Stimulated activated CD4-positive, alpha-beta T cell treated with anti-CD3 and anti-CD28 coated beads, Interleukin-2, amount 100 ng/mL, for 48 hours (primary cell): ENCODE measurements at regions not wholly inside any gene's neighbourhood (a gene's known extent, or its start where the extent isn't known, plus 50 kb on each side); places are given as distances from the start of the nearest gene placed in this dataset.

ENCODE experiments used
- DNase-seq, 2 donors: peaks; one replicate each; pipeline ENCODE4 v3.0.0-alpha.2; 2020

DNA sequence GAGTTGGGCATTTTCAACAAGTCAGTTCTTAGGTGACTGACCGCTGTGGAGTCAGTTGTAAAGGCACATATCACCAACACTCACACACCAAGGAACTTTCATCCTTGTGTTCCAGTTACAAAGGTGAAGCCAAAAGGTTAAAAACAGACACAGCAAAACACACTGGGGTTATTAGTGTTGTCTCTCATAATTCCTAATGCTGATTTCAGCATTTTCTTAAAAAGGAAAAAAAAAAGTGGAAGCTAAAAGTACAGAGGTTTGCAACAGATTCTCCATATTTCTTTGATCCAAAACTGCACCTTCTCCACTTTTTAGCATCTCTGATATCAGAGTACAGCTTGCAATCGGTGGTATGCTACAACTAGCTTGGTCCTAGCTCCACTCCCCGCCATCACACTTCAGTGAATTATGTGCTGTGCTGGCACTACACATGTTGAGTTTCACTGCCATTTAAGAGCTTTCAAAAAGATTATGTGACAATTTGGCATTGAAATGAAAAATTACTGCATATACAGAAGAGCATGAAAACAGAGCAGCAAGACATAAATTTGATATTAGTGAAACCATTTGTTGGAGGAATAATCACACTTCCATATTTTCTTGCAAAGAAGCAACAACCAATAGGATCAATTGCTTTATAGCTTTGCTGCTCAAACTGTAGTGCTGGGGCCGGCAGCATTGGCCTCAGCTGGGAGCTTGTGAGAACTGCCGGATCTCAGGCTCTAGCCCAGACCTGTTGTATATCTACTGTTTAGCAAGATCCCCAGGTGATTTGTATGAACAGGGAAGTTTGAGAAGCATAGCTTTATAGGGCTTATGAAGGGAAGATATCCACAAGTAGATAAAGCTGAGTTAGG is 62.3 kb upstream of the DAPL1 start:
- DNase-seq: no peak

DNA sequence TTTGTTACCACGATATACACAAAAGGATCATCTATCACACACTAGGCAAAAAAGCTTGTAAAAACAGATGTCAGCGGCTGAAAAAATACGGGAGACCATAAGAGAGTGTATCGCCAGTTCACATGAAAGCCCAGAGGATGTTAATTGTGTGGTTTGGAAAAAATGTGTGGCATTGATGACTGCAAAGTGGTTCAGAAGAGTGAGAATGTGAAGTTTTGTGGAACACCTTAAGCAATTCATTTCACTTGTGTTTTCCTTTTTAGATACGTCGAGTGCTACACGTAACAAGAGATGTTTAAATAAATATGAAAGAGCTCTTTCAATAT is 61.7 kb upstream of the DAPL1 start:
- DNase-seq: no peak

DNA sequence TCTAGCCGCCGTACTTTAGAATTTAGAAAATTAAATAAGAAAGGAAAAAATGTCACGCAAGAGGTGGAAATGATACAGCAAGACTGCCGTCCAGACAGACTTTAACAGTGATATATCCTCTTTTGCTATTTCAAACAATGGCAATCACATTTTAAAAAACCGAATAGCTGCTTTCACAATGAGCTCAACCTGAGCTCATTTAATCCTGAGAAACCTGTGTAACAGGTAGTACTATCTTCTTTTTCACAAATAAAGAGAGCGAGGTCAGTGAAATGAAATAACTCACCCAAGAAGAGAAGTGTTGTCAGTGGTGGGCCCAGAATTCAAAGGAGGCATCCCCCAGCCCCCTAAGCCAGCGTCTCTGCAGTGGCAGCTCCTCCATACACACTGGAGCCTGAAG is 60.7 kb upstream of the DAPL1 start:
- no peak for DNase-seq

DNA sequence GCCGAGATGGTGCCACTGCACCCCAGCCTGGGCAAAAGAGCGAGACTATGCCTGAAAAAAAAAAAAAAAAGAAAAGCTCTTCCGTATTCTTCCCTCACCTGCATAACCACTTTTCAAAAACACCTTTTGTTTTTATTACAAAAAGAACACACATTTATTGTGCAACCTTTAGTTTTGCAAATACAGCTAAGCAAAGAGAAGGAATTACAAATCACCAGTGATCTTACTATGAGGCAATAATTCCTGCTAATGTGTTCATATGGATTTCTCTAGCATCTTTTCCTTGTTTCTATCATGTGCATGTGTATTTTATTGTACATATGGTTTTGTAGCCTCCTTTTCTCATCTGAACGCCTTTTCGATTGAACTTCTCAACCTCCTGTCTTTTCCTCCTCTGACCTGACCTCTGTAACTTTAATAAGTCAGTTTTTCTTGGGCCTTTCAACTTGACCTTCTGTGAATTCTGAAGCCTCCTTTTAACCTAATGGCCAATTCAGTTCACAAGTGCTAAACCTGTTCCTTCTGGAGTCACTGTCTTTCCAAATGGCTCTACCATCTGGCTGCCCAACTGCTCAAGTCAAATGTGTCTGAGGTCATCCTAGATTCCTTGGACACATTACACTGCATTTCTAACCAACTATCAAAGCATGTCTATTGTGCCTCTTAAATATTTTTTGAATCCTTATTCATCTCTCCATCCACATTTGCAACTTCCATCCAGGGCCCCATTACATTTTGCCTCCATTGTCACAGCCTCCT is 59.1 kb upstream of the DAPL1 start:
- no peak for DNase-seq

DNA sequence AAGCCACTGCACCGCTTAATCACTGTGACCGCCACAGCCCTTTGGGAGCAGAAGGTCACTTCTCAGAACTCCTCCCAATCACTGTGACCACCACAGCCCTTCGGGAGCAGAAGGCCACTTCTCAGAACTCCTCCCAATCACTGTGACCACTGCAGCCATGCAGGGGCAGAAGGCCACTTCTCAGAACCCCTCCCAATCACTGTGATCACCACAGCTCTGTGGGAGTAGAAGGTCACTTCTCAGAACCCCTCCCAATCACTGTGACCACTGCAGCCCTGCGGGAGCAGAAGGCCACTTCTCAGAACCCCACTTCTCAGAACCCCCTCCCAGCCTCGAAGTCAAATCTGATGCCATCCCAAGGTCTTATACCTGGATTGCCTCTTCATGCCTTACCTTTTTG is 56.8 kb upstream of the DAPL1 start:
- DNase-seq: no peak

DNA sequence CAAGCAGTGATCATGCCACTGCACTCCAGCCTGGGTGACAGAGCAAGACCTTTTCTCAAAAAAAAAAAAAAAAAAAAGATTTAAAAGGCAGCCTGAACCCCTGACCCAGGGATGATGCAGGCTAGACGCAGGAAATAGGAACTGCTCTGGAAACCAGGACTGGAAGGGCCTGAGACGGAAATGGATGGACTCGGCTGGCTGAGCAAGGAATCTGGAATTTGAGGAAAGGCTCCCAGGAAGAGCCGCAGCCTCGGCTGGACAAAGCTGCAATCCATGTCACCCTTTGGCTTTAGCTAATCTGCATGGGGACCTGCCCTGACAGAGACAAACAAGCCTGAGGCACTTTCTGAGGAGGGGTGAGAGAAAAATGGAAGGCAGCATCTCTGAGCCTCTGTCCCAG is 55.0 kb upstream of the DAPL1 start:
- no peak for DNase-seq

DNA sequence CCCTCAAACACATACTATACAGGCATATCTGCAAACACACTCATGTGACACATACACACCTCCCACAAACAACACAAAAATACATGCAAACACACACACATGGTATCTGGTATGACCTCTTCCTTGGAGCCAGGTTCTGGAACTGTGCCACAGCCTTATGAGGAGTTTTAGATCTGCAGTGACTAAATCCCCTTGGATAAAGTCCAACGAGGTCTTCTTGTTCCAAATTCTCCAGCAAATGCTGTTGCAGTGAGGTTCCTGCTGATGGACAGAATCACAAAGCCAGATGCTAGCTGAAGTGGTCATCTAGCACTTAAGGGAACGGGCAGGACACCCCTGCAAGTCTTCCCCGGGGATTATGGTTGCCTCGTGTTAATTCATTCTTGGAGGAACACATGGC is 54.5 kb upstream of the DAPL1 start:
- DNase-seq: no peak

DNA sequence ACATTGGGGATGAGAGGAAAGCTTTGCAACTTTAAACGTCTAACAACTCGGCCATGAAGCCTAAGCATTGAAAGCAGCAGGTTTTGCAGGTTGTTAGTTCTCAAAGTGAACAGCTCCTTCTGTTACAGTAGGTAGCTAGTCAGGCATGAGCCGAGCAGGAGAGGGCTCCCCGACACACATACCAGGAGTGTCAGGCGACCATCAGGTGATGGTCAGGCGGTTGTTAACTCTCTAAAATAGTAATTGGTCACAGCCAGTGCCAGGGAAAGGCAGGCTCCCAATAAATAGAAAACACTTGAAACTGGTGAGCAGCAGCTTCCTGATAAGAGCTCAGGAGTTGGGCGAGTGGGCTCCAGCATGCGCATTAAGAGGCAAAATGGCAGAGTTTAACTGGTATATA is 53.5 kb upstream of the DAPL1 start:
- DNase-seq: no peak

DNA sequence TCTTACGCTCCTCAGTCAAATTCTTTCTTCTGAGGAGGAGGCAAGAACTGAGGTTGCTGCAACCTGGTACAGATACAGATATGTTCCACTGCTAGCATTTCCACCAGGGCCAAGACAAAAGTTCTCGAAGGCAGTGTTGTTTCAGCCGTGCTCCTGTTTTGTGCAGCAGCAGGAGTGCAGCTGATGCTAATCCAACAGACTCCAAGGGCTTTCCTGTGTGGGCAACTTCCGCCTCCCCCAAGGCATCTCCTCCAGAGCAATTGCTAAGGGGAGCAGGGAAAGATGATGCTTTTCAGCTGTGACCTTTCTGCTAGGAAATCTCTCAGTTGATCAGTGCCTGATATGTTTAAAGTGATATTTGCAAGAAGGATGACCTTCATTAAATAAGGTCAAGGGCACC is 52.6 kb upstream of the DAPL1 start:
- no peak for DNase-seq

DNA sequence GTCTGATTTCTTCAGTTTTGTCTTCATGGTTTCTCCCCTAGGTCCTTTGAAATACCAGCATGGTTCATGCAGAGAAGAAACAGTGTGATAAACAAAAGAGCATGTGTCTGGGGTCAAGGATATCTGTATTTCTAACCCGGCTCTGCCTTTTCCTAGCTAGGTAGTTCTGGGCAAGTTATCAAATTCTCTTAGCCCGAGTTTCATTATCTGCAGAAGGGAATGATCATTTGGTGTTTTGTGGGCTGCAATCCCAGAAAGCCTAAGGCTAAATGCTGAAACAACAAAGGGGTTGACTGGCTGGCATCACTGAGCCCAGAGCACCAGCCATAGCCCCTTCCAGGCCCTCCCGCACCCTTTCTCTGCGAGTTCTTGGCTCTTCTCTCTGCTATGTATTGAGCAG is 51.7 kb upstream of the DAPL1 start:
- DNase-seq: no peak

DNA sequence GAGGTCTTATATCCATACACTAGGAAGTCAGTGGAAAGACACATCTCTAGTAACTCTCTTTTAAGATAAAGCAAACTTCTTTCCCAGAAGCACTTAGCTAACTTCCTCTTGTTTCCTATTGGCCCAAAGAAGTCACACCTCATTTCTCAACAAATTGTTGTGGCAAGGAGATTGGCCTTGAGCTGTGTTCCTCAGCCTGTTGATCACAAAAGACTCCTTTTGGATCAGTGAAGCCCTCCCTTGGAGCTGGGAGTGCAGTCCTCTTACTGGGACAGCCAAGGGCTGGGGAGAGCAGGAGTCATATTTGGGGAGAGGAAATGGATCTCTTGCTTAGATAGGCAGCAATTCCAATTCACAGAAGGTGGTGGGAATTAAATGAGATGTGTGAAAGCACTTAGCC is 51.2 kb upstream of the DAPL1 start:
- no peak for DNase-seq

DNA sequence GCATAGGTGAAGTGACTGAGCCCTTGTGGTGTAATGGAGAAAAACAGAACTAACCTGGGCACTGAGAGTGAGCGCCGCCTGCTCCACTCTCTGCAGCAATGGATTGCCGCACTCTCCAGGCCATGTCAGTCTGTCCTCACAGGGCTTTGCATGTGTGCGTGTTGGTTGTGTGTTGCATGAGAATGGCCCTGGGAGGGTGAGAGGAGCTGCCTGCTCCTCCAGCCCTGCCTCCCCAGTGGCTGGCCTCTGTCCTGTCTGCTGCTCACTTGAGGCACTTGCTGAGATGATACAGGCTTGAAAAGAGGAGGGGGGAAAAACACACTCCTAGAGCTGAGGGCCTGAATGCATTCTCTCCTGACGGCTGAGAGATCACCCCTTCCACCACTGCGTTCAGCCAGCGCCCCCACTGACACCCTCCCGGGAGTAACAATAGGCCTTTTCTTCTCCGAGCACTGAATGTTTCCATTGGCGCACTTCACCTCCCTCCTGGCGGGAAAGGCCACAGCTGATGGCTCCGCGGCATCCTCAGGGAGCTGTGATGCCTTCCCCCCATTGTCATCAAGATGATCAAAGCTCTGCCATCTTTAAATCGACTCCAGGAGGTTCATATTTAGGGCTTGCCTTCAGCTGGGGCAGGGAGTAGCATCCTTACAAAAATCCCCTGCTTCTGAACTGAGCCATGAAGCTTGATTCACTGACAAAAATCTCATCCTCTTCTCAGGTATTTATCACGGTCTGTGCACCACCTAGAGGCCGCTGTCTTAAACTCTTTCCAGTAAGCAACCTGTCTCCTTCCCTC is 49.9 kb upstream of the DAPL1 start:
- DNase-seq: peak in 1 of 2 donors; percentile 6
